Spleen (tissue), 7 donors: ENCODE measurements at regions not wholly inside any gene's neighbourhood (a gene's known extent, or its start where the extent isn't known, plus 50 kb on each side); places are given as distances from the start of the nearest gene placed in this dataset.

Source experiments
- POLR2AphosphoS5 ChIP-seq, 3 donors: sonication (generic); formaldehyde crosslinking; IDR thresholded peaks; one replicate each; pipeline ENCODE4 v1.5.1; 2017; ENCODE audit warnings: antibody characterized with exemption in 3 of 3
- TF ChIP-seq, protein P1 (sequence below), 11 experiments: fragments of 200-600 bp in 7 of 11; fragments of 450-650 bp in 4 of 11; sonication (generic) in 4 of 11; IDR thresholded peaks in 8 of 11; conservative IDR thresholded peaks in 3 of 11; 1 replicate in 7 of 11; 2 replicates in 4 of 11; pipeline versions ENCODE4 v1.4.0 to v1.8.0; 2016 to 2021; ENCODE audit warnings: antibody characterized with exemption in 11 of 11, inconsistent platforms in 4 of 11, mild to moderate bottlenecking in 1 of 11
- donor health status: DM: no; HTN: no; CAD: no; lungs with moderate emphysema.
- donor health status: DM: no; HTN: no; CAD: no.
- donor health status: DM: no; HTN: no; CAD: no.

DNA sequence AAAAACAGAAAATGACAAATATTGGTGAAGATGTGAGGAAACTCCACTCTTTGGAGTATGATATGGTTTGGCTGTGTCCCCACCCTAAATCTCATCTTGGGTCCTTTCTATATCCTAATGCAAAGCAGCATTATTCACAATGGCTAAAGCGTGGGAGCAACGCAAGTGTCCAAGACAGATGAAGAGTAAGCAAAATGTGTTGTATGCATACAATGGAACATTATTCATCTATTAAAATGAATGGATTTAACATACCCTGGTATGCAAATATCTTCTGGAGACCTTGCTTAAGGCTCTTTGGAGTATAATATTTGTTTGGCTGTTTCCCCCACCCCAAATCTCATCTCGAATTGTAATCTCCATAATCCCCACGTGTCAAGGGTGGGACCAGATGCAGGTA, 839.8 kb upstream of the POM121L12 start:
- TF ChIP-seq, protein P1, sequence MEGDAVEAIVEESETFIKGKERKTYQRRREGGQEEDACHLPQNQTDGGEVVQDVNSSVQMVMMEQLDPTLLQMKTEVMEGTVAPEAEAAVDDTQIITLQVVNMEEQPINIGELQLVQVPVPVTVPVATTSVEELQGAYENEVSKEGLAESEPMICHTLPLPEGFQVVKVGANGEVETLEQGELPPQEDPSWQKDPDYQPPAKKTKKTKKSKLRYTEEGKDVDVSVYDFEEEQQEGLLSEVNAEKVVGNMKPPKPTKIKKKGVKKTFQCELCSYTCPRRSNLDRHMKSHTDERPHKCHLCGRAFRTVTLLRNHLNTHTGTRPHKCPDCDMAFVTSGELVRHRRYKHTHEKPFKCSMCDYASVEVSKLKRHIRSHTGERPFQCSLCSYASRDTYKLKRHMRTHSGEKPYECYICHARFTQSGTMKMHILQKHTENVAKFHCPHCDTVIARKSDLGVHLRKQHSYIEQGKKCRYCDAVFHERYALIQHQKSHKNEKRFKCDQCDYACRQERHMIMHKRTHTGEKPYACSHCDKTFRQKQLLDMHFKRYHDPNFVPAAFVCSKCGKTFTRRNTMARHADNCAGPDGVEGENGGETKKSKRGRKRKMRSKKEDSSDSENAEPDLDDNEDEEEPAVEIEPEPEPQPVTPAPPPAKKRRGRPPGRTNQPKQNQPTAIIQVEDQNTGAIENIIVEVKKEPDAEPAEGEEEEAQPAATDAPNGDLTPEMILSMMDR (IDR thresholded peaks at IDR 0.05 in 8 of 11, conservative IDR thresholded peaks at IDR 0.05 in 3 of 11) = no peak
- no peak for TF ChIP-seq POLR2AphosphoS5 (IDR thresholded peaks at IDR 0.05)
